H1 (cell line): ENCODE measurements at regions not wholly inside any gene's neighbourhood (a gene's known extent, or its start where the extent isn't known, plus 50 kb on each side); places are given as distances from the start of the nearest gene placed in this dataset.

ENCODE experiments used
- CTCF ChIA-PET: fragments of 300-600 bp; sonication (Branson Sonifier 250); formaldehyde crosslinking; loops from one replicate; lab custom pipeline; 2021; ENCODE audit not compliant: partially characterized antibody; lab: Charles Lee
- POLR2A ChIA-PET: fragments of 300-600 bp; sonication (Branson Sonifier 250); formaldehyde crosslinking; loops from one replicate; lab custom pipeline; 2021; ENCODE audit warnings: inconsistent platforms; ENCODE audit not compliant: partially characterized antibody; lab: Charles Lee
- DNase-seq, 2 experiments: peaks; one replicate each; pipeline versions ENCODE4 v3.0.0 to v3.0.0-alpha.2; 2010 to 2022; ENCODE audit warnings: low spot score in 2 of 2, low read depth in 1 of 2, mixed read lengths in 1 of 2
- FAIRE-seq: peaks from 2 replicates; lab custom pipeline; 2011; peaks lifted over from hg19 to GRCh38; lab: Jason Lieb, UNC
- H2AFZ ChIP-seq: 2 replicates; pipeline ENCODE4 v1.8.1; 2012; ENCODE audit warnings: low read length, inconsistent platforms
- H2AK5ac ChIP-seq: 2 replicates; pipeline ENCODE4 v1.6.1; 2013; ENCODE audit warnings: low read depth, low read length
- H2BK120ac ChIP-seq: replicated peaks from 2 replicates; pipeline ENCODE3; 2013; ENCODE audit warnings: low read depth, low read length, inconsistent platforms
- H2BK12ac ChIP-seq: 2 replicates; pipeline ENCODE4 v1.6.1; 2013; ENCODE audit warnings: low read depth, low read length
- H2BK15ac ChIP-seq: 2 replicates; pipeline ENCODE4 v1.6.1; 2013; ENCODE audit warnings: low read length
- H2BK20ac ChIP-seq: 2 replicates; pipeline ENCODE4 v1.6.1; 2013; ENCODE audit warnings: low read length
- H2BK5ac ChIP-seq: 2 replicates; pipeline ENCODE4 v1.6.1; 2013; ENCODE audit warnings: low read depth, low read length
- H3K14ac ChIP-seq: 2 replicates; pipeline ENCODE4 v1.6.1; 2013; ENCODE audit warnings: inconsistent platforms; ENCODE audit not compliant: insufficient read length
- H3K18ac ChIP-seq: 2 replicates; pipeline ENCODE4 v1.6.1; 2013; ENCODE audit warnings: low read length; ENCODE audit errors: extremely low read depth
- H3K23ac ChIP-seq: 2 replicates; pipeline ENCODE4 v1.6.1; 2013; ENCODE audit warnings: inconsistent platforms; ENCODE audit not compliant: insufficient read length
- H3K23me2 ChIP-seq: 2 replicates; pipeline ENCODE4 v1.6.1; 2013; ENCODE audit warnings: low read depth, low read length
- H3K27ac ChIP-seq: 2 replicates; pipeline ENCODE4 v1.6.1; 2011; ENCODE audit warnings: low read depth, low read length, inconsistent platforms
- H3K27me3 ChIP-seq, 4 experiments: replicated peaks in 1 of 4; 1 replicate in 1 of 4; 2 replicates in 3 of 4; pipeline versions ENCODE4 v1.6.1 to v1.8.1; 2011 to 2013; ENCODE audit warnings: low read length in 3 of 4, mild to moderate bottlenecking in 3 of 4, inconsistent platforms in 2 of 4, mixed read lengths in 2 of 4, moderate library complexity in 1 of 4; ENCODE audit not compliant: control insufficient read depth in 3 of 4, insufficient read depth in 3 of 4; ENCODE audit errors: extremely low read depth in 1 of 4
- H3K36me3 ChIP-seq, 4 experiments: 2 replicates each; pipeline versions ENCODE4 v1.6.1 to v1.8.1; 2011 to 2013; ENCODE audit warnings: mild to moderate bottlenecking in 4 of 4, low read length in 3 of 4, moderate library complexity in 2 of 4, control low read depth in 1 of 4, inconsistent platforms in 1 of 4; ENCODE audit not compliant: insufficient read depth in 4 of 4, control insufficient read depth in 2 of 4
- H3K4ac ChIP-seq: replicated peaks from 2 replicates; pipeline ENCODE3; 2013; ENCODE audit warnings: low read length, low read depth, mixed read lengths, inconsistent platforms; ENCODE audit not compliant: insufficient read length
- H3K4me1 ChIP-seq, 4 experiments: replicated peaks in 1 of 4; 1 replicate in 1 of 4; 2 replicates in 3 of 4; pipeline versions ENCODE4 v1.6.1 to v1.8.1; 2011 to 2013; ENCODE audit warnings: low read length in 3 of 4, inconsistent platforms in 2 of 4, mixed read lengths in 1 of 4; ENCODE audit not compliant: insufficient read depth in 4 of 4, control insufficient read depth in 3 of 4
- H3K4me2 ChIP-seq, 2 experiments: 2 replicates each; pipeline versions ENCODE4 v1.6.1 to v1.8.1; 2011 to 2013; ENCODE audit warnings: low read depth in 2 of 2, low read length in 2 of 2, control low read depth in 1 of 2, inconsistent platforms in 1 of 2, mild to moderate bottlenecking in 1 of 2; ENCODE audit not compliant: insufficient read depth in 1 of 2
- H3K4me3 ChIP-seq, 4 experiments: fragments of 200-600, 300-600 bp in 1 of 4; sonication (generic), shearing (Covaris generic), sonication (Bioruptor Twin) in 1 of 4; 2 replicates each; pipeline versions ENCODE4 v1.5.1 to v1.8.1; 2011 to 2016; ENCODE audit warnings: low read length in 4 of 4, low read depth in 3 of 4, control low read depth in 2 of 4, inconsistent platforms in 2 of 4, mild to moderate bottlenecking in 2 of 4, mixed read lengths in 1 of 4, moderate library complexity in 1 of 4; ENCODE audit not compliant: insufficient read depth in 2 of 4; ENCODE audit errors: extremely low read depth in 1 of 4
- H3K56ac ChIP-seq: replicated peaks from 2 replicates; pipeline ENCODE3; 2013; ENCODE audit warnings: low read depth, mild to moderate bottlenecking, mixed read lengths, low read length, inconsistent platforms; ENCODE audit not compliant: insufficient read length
- H3K79me1 ChIP-seq: 2 replicates; pipeline ENCODE4 v1.6.1; 2013; ENCODE audit warnings: low read depth, low read length, control low read depth
- H3K79me2 ChIP-seq, 2 experiments: 2 replicates each; pipeline versions ENCODE4 v1.6.1 to v1.8.1; 2012 to 2013; ENCODE audit warnings: low read length in 2 of 2, mild to moderate bottlenecking in 2 of 2, inconsistent platforms in 1 of 2; ENCODE audit not compliant: insufficient read depth in 2 of 2, control insufficient read depth in 1 of 2
- H3K9ac ChIP-seq, 4 experiments: replicated peaks in 1 of 4; 1 replicate in 1 of 4; 2 replicates in 3 of 4; pipeline versions ENCODE4 v1.6.1 to v1.8.1; 2011 to 2013; ENCODE audit warnings: low read depth in 3 of 4, low read length in 3 of 4, control low read depth in 2 of 4, mild to moderate bottlenecking in 2 of 4, moderate library complexity in 2 of 4, inconsistent platforms in 1 of 4; ENCODE audit errors: extremely low read depth in 1 of 4
- H3K9me3 ChIP-seq, 2 experiments: 2 replicates each; pipeline versions ENCODE4 v1.6.1 to v1.8.1; 2012 to 2013; ENCODE audit warnings: mild to moderate bottlenecking in 2 of 2, moderate library complexity in 2 of 2, control low read depth in 1 of 2, inconsistent platforms in 1 of 2, low read depth in 1 of 2, low read length in 1 of 2, mixed read lengths in 1 of 2; ENCODE audit not compliant: insufficient read depth in 2 of 2
- H4K20me1 ChIP-seq, 2 experiments: replicated peaks in 1 of 2; 2 replicates each; pipeline versions ENCODE3 to v1.8.1; 2011 to 2013; ENCODE audit warnings: inconsistent platforms in 2 of 2, low read length in 2 of 2, mild to moderate bottlenecking in 1 of 2; ENCODE audit not compliant: insufficient read depth in 2 of 2, control insufficient read depth in 1 of 2
- H4K5ac ChIP-seq: 2 replicates; pipeline ENCODE4 v1.6.1; 2013; ENCODE audit warnings: low read length, low read depth, mixed read lengths, inconsistent platforms; ENCODE audit not compliant: insufficient read length
- H4K8ac ChIP-seq: 2 replicates; pipeline ENCODE4 v1.8.0; 2013; ENCODE audit warnings: mild to moderate bottlenecking, moderate library complexity, low read length, inconsistent platforms; ENCODE audit not compliant: insufficient read depth; ENCODE audit errors: extremely low read depth
- H4K91ac ChIP-seq: replicated peaks from 2 replicates; pipeline ENCODE3; 2013; ENCODE audit warnings: low read length, mixed read lengths, inconsistent platforms; ENCODE audit not compliant: insufficient read length
- CEBPB ChIP-seq: IDR thresholded peaks from 2 replicates; pipeline ENCODE4 v1.6.1; 2012; ENCODE audit warnings: low read depth, low read length
- EP300 ChIP-seq, 2 experiments: IDR thresholded peaks; 1 replicate in 1 of 2; 2 replicates in 1 of 2; pipeline ENCODE4 v1.6.1; 2011 to 2012; ENCODE audit warnings: low read depth in 2 of 2, low read length in 2 of 2, mild to moderate bottlenecking in 2 of 2, borderline replicate concordance in 1 of 2, inconsistent platforms in 1 of 2, moderate library complexity in 1 of 2
- FOSL1 ChIP-seq: IDR thresholded peaks from 2 replicates; pipeline ENCODE4 v1.6.1; 2011; ENCODE audit warnings: mild to moderate bottlenecking, low read depth, low read length, moderate library complexity; ENCODE audit not compliant: insufficient read depth
- NANOG ChIP-seq: IDR thresholded peaks from 2 replicates; pipeline ENCODE4 v1.6.1; 2011; ENCODE audit warnings: low read length, low read depth, mild to moderate bottlenecking, inconsistent platforms; ENCODE audit not compliant: insufficient read depth, poor library complexity, severe bottlenecking
- WGBS, 2 experiments: shearing (Covaris generic) in 1 of 2; methylation state at CpG; one replicate each; pipeline versions ENCODE4 v1.1.6 to v1.1.7; 2013 to 2015; ENCODE audit warnings: low lambda C conversion rate in 2 of 2, mixed read lengths in 2 of 2, inconsistent platforms in 1 of 2, low coverage in 1 of 2, missing lambda C conversion rate in 1 of 2; ENCODE audit not compliant: insufficient replicate concordance in 2 of 2, insufficient coverage in 1 of 2, insufficient read length in 1 of 2; ENCODE audit errors: extremely low coverage in 1 of 2, missing lambda C conversion rate in 1 of 2; 5-methylcytosine and 5-hydroxymethylcytosine counted together

DNA sequence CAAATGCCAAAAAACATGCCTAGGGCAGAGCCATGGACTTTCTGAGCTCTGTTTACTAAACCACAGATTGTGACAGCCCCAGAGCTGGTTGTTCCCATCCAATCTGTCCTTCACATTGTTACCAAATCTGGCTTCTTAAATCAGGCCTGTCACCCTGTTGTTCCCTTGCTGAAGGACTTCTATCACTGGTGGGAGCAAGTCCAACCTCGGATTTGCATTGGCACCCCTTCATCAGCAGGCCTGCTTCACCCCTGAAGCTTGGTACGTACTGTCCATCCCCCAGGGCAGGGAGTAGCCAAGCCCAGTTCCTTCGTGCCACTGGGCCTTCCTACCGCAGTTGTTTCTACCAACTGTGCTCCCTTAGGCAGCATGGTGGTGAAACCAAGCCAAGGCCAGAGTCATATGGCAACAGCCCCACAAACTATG lies 357.3 kb upstream of the JARID2 start:
- no peak overlapping the region for H4K5ac ChIP-seq
- H4K20me1 ChIP-seq = no peaks in the 10 kb centered on the region
- no peak overlapping the region for H3K23ac ChIP-seq
- H3K14ac ChIP-seq = no peak overlapping the region
- H2BK120ac ChIP-seq = no peak overlapping the region
- H3K79me2 ChIP-seq = peaks cover 3% of the 10 kb centered on the region in 2 experiments; a peak in 2 of 4 replicates
- H3K4me1 ChIP-seq = peaks cover 3 to 9% (median 7%) of the 10 kb centered on the region in 4 experiments
- no peak overlapping the region for H3K4me3 ChIP-seq
- no peak for DNase-seq
- peak overlapping the region; percentile 14 for H4K91ac ChIP-seq
- WGBS, 2 experiments = 83% methylated on average over 4 of the region's 4 CpGs; no CpG with 5 or more reads in 1 of the 2 experiments
- H3K4ac ChIP-seq = no peak overlapping the region
- no peaks in the 10 kb centered on the region for H3K23me2 ChIP-seq
- H3K79me1 ChIP-seq = peaks cover 12% of the 10 kb centered on the region
- CTCF ChIA-PET = no interaction called here
- H2BK5ac ChIP-seq = peak overlapping the region; percentile 29; the same call in 1 of the 2 replicates
- no peak overlapping the region for H3K56ac ChIP-seq
- no peak overlapping the region for H2BK12ac ChIP-seq
- peak overlapping the region; percentile 31; the same call in 1 of the 2 replicates for H2AK5ac ChIP-seq
- H2BK15ac ChIP-seq = no peak overlapping the region
- FAIRE-seq = no peak
- no peak overlapping the region; the same call in 1 of the 2 replicates for H4K8ac ChIP-seq
- H3K4me2 ChIP-seq = no peak overlapping the region
- no peak overlapping the region for H3K27ac ChIP-seq
- no peak overlapping the region; a peak in 1 of 7 replicates for H3K9ac ChIP-seq
- H2BK20ac ChIP-seq = no peak overlapping the region; the same call in 1 of the 2 replicates
- H3K9me3 ChIP-seq = peaks cover 4 to 5% of the 10 kb centered on the region in 2 experiments
- POLR2A ChIA-PET = interaction anchor here (1.2 kb wide), 1 partner anchor 12 kb away, joined by 4 read pairs; no protein-coding TSS in a partner anchor
- H2AFZ ChIP-seq = no peak overlapping the region
- H3K36me3 ChIP-seq = no peaks in the 10 kb centered on the region
- H3K27me3 ChIP-seq = no peaks in the 10 kb centered on the region
- 0 out of 2 replicates have a peak overlapping the region, but pooled peaks have one; percentile 19 for H3K18ac ChIP-seq
- no peak for TF ChIP-seq EP300 (IDR thresholded peaks at IDR 0.05; ENCODE audit: borderline replicate concordance in 1 of 2, low read depth in 2 of 2, low read length in 2 of 2)
- no peak for TF ChIP-seq CEBPB
- TF ChIP-seq NANOG = no peak
- TF ChIP-seq FOSL1 = no peak
